ENCODE measurements at regions not wholly inside any gene's neighbourhood (a gene's known extent, or its start where the extent isn't known, plus 50 kb on each side); places are given as distances from the start of the nearest gene placed in this dataset.
A peak's percentile ranks its signal among the peaks of the same experiment; 100 is the strongest.
"Not testable (repeated sequence)": the region's sequence is repeated elsewhere in the genome, so short reads cannot be mapped to it uniquely, and the experiment has no call there.

DNA sequence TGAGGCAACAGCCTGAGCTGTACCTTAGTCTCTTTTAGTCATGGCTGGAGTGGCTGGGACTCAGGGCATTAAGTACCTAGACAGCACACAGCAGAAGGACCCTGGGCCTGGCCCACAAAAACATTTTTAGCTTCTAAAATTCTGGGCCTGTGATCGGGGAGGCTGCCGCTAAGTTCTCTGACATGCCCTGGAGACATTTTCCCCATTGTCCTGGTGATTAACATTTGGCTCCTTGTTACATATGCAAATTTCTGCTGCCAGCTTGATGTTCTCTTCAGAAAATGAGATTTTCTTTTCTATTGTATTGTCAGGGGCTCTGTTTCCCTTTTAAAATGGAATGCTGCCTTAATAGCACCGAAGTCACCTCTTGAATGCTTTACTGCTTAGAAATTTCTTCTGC lies 952.4 kb downstream of the TRAM1L1 start:
- in situ Hi-C loops (cut with HindIII; ENCODE audit: low pct_ligation_motif_present, low pct_unique_long_range_greater_than_20kb, low sequenced_read_pairs) = no loop called here
- DNase-seq = no peak

DNA sequence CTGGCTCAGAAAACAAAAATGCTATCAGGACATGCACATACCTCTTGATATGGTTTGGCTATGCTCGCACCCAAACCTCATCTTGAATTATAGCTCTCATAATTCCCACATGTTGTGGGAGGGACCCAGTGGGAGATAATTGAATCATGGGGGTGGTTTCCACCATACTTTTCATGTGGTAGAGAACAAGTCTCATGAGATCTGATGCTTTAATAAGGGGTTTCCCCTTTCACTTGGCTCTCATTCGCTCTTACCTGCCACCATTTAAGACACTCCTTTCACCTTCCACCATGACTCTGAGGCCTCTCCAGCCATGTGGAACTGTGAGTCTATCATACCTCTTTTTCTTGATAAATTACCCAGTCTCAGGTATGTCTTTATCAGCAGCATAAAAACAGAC lies 958.6 kb downstream of the TRAM1L1 start:
- DNase-seq = no peak
- in situ Hi-C loops (cut with HindIII; ENCODE audit: low pct_ligation_motif_present, low pct_unique_long_range_greater_than_20kb, low sequenced_read_pairs) = no loop called here

DNA sequence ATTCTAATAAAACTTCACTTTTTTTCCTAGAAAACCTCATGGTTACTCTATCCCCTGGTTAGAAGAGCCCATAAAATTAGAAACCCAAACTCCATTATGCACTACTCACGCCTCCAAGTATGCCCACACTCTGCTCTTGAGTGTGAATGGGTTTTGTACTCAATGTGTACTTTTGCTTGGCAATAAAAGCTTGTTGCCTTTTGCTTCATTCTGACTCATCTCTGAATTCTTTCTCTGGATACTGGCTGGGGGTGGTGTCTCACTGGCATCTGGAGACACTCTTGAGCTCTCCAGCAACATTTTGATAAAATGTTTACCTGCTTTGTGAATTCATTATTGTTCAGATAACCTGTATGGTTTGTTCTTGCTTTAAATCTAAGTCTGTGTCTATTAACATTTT lies 963.3 kb downstream of the TRAM1L1 start:
- DNase-seq = peak; percentile 42
- in situ Hi-C loops (cut with HindIII; ENCODE audit: low pct_ligation_motif_present, low pct_unique_long_range_greater_than_20kb, low sequenced_read_pairs) = no loop called here

DNA sequence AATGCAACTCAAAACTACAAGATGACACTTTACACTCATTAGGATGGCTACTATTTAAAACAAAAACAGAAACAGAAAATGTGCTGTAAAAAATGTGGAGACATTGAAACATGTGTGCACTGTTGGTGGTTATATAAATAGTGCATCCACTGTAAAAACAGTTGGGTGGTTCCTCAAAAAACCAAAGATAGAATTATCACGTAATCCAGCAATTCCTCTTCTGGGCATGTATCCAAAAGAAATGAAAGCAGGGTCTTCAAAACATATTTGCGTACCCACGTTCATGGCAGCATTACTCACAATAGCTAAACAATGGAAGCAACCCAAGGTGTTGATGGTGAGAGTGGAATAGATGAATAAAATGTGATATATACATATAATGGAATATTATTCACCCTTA lies 967.2 kb downstream of the TRAM1L1 start:
- in situ Hi-C loops (cut with HindIII; ENCODE audit: low pct_ligation_motif_present, low pct_unique_long_range_greater_than_20kb, low sequenced_read_pairs) = no loop called here

DNA sequence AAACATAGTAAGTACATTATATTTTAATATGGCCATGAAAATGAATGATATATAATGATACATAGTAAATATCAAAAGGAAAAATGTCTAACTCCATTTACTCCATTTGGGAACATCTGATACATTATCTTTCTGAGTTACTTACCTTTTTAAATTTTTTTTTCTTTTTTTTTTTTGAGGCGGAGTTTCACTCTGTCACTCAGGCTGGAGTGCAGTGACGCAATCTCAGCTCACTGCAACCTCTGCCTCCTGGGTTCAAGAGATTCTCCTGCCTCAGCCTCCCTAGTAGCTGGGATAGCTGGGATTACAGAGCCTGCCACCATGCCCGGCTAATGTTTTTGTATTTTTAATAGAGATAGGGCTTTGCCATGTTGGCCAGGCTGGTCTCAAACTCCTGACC lies 972.5 kb downstream of the TRAM1L1 start:
- DNase-seq; in situ Hi-C loops (cut with HindIII; ENCODE audit: low pct_ligation_motif_present, low pct_unique_long_range_greater_than_20kb, low sequenced_read_pairs): not testable (repeated sequence)

More for the DNA sequence above, 967.2 kb downstream of the TRAM1L1 start:
- no peak for DNase-seq

DNA sequence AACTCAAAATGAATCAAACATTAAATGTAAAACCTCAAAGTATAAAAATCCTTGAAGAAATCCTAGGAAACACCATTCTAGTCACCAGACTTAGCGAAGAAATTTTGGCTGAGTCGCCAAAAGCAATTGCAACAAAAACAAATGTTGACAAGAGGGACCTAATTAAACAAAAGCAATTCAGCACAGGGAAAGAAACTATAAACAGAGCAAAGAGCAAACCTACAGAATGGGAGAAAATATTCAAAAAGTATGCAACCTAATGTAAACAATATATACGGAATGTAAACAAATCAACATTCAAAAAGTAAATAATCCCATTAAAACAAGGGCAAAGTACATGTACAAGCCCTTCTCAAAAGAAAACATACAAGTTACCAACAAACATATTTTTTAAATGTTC lies 974.7 kb downstream of the TRAM1L1 start:
- in situ Hi-C loops (cut with HindIII; ENCODE audit: low pct_ligation_motif_present, low pct_unique_long_range_greater_than_20kb, low sequenced_read_pairs) = no loop called here
- DNase-seq = no peak

GRCh38 chr4:116108606-116109005 lies 976.8 kb downstream of the TRAM1L1 start:
- in situ Hi-C loops (cut with HindIII; ENCODE audit: low pct_ligation_motif_present, low pct_unique_long_range_greater_than_20kb, low sequenced_read_pairs) = no loop called here
- DNase-seq = no peak

- no peak for DNase-seq
- in situ Hi-C loops (cut with HindIII; ENCODE audit: low pct_ligation_motif_present, low pct_unique_long_range_greater_than_20kb, low sequenced_read_pairs) = no loop called here
Measured at GRCh38 chr4:116101321-116101720, 984.1 kb downstream of the TRAM1L1 start.

- in situ Hi-C loops (cut with HindIII; ENCODE audit: low pct_ligation_motif_present, low pct_unique_long_range_greater_than_20kb, low sequenced_read_pairs) = no loop called here
- no peak for DNase-seq
Measured at GRCh38 chr4:116099596-116099995, 985.8 kb downstream of the TRAM1L1 start.

GRCh38 chr4:116097353-116097752 lies 983.9 kb upstream of the NDST4 start:
- DNase-seq; in situ Hi-C loops (cut with HindIII; ENCODE audit: low pct_ligation_motif_present, low pct_unique_long_range_greater_than_20kb, low sequenced_read_pairs): not testable (repeated sequence)

- no peak for DNase-seq
- in situ Hi-C loops (cut with HindIII; ENCODE audit: low pct_ligation_motif_present, low pct_unique_long_range_greater_than_20kb, low sequenced_read_pairs) = no loop called here
Measured at GRCh38 chr4:116092961-116093360, 979.5 kb upstream of the NDST4 start.

DNA sequence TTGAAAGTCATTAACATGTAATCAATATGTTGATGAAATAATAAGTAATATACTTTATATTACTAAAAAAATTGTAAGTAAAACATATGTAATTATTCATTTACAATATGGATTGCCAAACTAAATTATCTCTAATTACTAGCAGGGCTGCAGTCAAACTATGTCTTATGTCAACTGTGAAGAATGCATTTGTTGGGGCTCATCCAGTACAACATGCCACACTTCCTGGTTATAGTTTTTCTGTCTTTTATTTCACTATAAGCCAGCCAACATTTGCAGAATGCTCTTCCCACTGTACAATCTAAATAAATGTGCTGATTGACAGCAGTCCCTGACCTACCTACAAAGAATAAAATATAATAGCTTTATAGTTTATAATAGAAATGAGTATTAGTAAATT lies 975.4 kb upstream of the NDST4 start:
- in situ Hi-C loops (cut with HindIII; ENCODE audit: low pct_ligation_motif_present, low pct_unique_long_range_greater_than_20kb, low sequenced_read_pairs) = no loop called here
- no peak for DNase-seq

GRCh38 chr4:116082808-116083366 lies 969.5 kb upstream of the NDST4 start:
- in situ Hi-C loops (cut with HindIII; ENCODE audit: low pct_ligation_motif_present, low pct_unique_long_range_greater_than_20kb, low sequenced_read_pairs) = no loop called here
- DNase-seq = no peak

- no peak for DNase-seq
- in situ Hi-C loops (cut with HindIII; ENCODE audit: low pct_ligation_motif_present, low pct_unique_long_range_greater_than_20kb, low sequenced_read_pairs) = no loop called here
Measured at GRCh38 chr4:116073051-116073450, 959.6 kb upstream of the NDST4 start.

- DNase-seq = peak; percentile 5
Measured at GRCh38 chr4:116070283-116070682, 956.9 kb upstream of the NDST4 start.

GRCh38 chr4:116066711-116067245 lies 953.4 kb upstream of the NDST4 start:
- DNase-seq = no peak
- in situ Hi-C loops (cut with HindIII; ENCODE audit: low pct_ligation_motif_present, low pct_unique_long_range_greater_than_20kb, low sequenced_read_pairs) = no loop called here

More at GRCh38 chr4:116070283-116070682, 956.9 kb upstream of the NDST4 start:
- in situ Hi-C loops (cut with HindIII; ENCODE audit: low pct_ligation_motif_present, low pct_unique_long_range_greater_than_20kb, low sequenced_read_pairs) = no loop called here

DNA sequence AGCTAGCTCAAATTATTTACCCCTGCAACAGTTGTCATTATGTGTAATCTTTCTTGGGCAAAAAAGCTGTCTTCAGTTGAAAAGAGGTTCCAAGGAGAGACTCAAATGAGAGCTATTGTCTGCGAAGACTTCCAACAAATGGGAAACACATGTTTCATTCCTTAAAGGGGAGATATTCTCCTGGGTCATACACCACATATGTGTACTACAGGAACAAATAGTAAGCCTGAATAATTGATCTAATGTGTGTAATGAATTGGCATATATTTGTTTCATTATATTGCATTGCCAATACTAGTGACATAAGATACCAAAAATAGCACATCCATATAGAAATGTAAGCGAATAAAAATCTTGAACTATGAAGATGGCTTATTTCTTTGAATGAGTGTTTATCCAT lies 950.9 kb upstream of the NDST4 start:
- DNase-seq = no peak
- in situ Hi-C loops (cut with HindIII; ENCODE audit: low pct_ligation_motif_present, low pct_unique_long_range_greater_than_20kb, low sequenced_read_pairs) = no loop called here

DNA sequence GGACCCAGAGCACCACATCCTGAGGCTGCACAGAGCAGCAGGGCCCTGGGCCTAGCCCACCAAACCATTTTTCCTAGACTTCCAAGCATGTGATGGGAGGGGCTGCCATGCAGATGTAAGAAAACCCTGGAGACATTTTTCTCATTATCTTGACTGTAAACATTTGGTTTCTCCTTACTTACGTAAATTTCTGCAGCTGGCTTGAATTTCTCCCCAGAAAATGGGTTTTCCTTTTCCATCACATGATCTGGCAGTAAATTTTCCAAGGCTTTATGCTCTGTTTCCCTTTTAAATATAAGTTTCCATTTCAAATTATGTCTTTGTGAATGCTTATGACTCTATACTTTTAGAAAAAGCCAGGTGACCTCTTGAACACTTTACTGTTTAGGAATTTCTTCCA lies 945.9 kb upstream of the NDST4 start:
- no peak for DNase-seq
- in situ Hi-C loops (cut with HindIII; ENCODE audit: low pct_ligation_motif_present, low pct_unique_long_range_greater_than_20kb, low sequenced_read_pairs) = no loop called here

GRCh38 chr4:116058129-116058528 lies 944.7 kb upstream of the NDST4 start:
- no peak for DNase-seq
- in situ Hi-C loops (cut with HindIII; ENCODE audit: low pct_ligation_motif_present, low pct_unique_long_range_greater_than_20kb, low sequenced_read_pairs) = no loop called here

GRCh38 chr4:116055857-116056827 lies 942.7 kb upstream of the NDST4 start:
- in situ Hi-C loops (cut with HindIII; ENCODE audit: low pct_ligation_motif_present, low pct_unique_long_range_greater_than_20kb, low sequenced_read_pairs) = no loop called here
- peak; percentile 32 for DNase-seq
